Kidney tubule cell (primary cell): ENCODE measurements at regions not wholly inside any gene's neighbourhood (a gene's known extent, or its start where the extent isn't known, plus 50 kb on each side); places are given as distances from the start of the nearest gene placed in this dataset.

Experiments used
- DNase-seq: peaks from one replicate; pipeline ENCODE4 v3.0.0-alpha.2; 2018; ENCODE audit warnings: low spot score

GRCh38 chr5:152869971-152870370, 464.9 kb upstream of the NMUR2 start:
- DNase-seq = peak; percentile 30

GRCh38 chr5:152882621-152883020, 477.5 kb upstream of the NMUR2 start:
- no peak for DNase-seq

GRCh38 chr5:152883066-152883775, 478.1 kb upstream of the NMUR2 start:
- no peak for DNase-seq

GRCh38 chr5:152884006-152884405, 478.9 kb upstream of the NMUR2 start:
- DNase-seq = no peak

GRCh38 chr5:152900332-152900731, 495.3 kb upstream of the NMUR2 start:
- DNase-seq = no peak

- no peak for DNase-seq
Observed at GRCh38 chr5:152901754-152902153, 496.7 kb upstream of the NMUR2 start.

- DNase-seq = no peak
Observed at GRCh38 chr5:152905286-152905685, 500.2 kb upstream of the NMUR2 start.

- no peak for DNase-seq
Observed at GRCh38 chr5:152907488-152908245, 502.6 kb upstream of the NMUR2 start.

GRCh38 chr5:152912924-152913323, 507.8 kb upstream of the NMUR2 start:
- DNase-seq = no peak

- DNase-seq = no peak
Observed at GRCh38 chr5:152932621-152933020, 527.5 kb upstream of the NMUR2 start.

- DNase-seq = no peak
Observed at GRCh38 chr5:152933056-152933455, 528.0 kb upstream of the NMUR2 start.

GRCh38 chr5:152938630-152939029, 533.6 kb upstream of the NMUR2 start:
- DNase-seq = no peak

- DNase-seq = no peak
Observed at GRCh38 chr5:152942633-152943336, 537.7 kb upstream of the NMUR2 start.

- DNase-seq = no peak
Observed at GRCh38 chr5:152953788-152954483, 536.5 kb upstream of the GRIA1 start.

- no peak for DNase-seq
Observed at GRCh38 chr5:152956943-152957613, 533.4 kb upstream of the GRIA1 start.

- DNase-seq = no peak
Observed at GRCh38 chr5:152978141-152978835, 512.2 kb upstream of the GRIA1 start.

- no peak for DNase-seq
Observed at GRCh38 chr5:152987131-152987530, 503.3 kb upstream of the GRIA1 start.

GRCh38 chr5:152990217-152990616, 500.3 kb upstream of the GRIA1 start:
- no peak for DNase-seq

GRCh38 chr5:152990649-152991048, 499.8 kb upstream of the GRIA1 start:
- DNase-seq = no peak

GRCh38 chr5:152994033-152994680, 496.3 kb upstream of the GRIA1 start:
- DNase-seq = peak; percentile 53
